Mesothelial cell of epicardium (in vitro differentiated cells): ENCODE measurements at regions not wholly inside any gene's neighbourhood (a gene's known extent, or its start where the extent isn't known, plus 50 kb on each side); places are given as distances from the start of the nearest gene placed in this dataset.

Experiments used
- DNase-seq, 2 experiments: peaks; one replicate each; pipeline ENCODE4 v3.0.0; 2021; ENCODE audit warnings: low spot score in 2 of 2; ENCODE audit not compliant: unreplicated experiment in 2 of 2
- H3K27ac Mint-ChIP-seq: 2 replicates; pipeline ENCODE4 v1.8.0; 2021; ENCODE audit warnings: mixed read lengths
- H3K27me3 Mint-ChIP-seq: 2 replicates; pipeline ENCODE4 v1.8.0; 2021; ENCODE audit warnings: low read depth, mixed read lengths
- H3K36me3 Mint-ChIP-seq: 2 replicates; pipeline ENCODE4 v1.8.0; 2021; ENCODE audit warnings: mixed read lengths
- H3K4me1 Mint-ChIP-seq: 2 replicates; pipeline ENCODE4 v1.8.0; 2021; ENCODE audit warnings: mixed read lengths
- H3K4me3 Mint-ChIP-seq: 2 replicates; pipeline ENCODE4 v1.8.0; 2021; ENCODE audit warnings: mild to moderate bottlenecking, moderate library complexity, mixed read lengths
- H3K9me3 Mint-ChIP-seq: 2 replicates; pipeline ENCODE4 v1.8.0; 2021; ENCODE audit warnings: mixed read lengths
- CTCF ChIP-seq: fragments of 200-600 bp; sonication (generic); IDR thresholded peaks from one replicate; pipeline ENCODE4 v1.5.0; 2021; ENCODE audit warnings: antibody characterized with exemption; ENCODE audit not compliant: unreplicated experiment

- no peak for TF ChIP-seq CTCF
- H3K27ac Mint-ChIP-seq: no peak overlapping the region
- H3K4me3 Mint-ChIP-seq: no peak overlapping the region
- no peaks in the 10 kb centered on the region for H3K27me3 Mint-ChIP-seq
- DNase-seq: no peak
- peaks cover 1% of the 10 kb centered on the region for H3K4me1 Mint-ChIP-seq
- H3K36me3 Mint-ChIP-seq: no peaks in the 10 kb centered on the region
- H3K9me3 Mint-ChIP-seq: no peaks in the 10 kb centered on the region
Measured at GRCh38 chr18:29664278-29665036, 1378.1 kb downstream of the DSC3 start.

DNA sequence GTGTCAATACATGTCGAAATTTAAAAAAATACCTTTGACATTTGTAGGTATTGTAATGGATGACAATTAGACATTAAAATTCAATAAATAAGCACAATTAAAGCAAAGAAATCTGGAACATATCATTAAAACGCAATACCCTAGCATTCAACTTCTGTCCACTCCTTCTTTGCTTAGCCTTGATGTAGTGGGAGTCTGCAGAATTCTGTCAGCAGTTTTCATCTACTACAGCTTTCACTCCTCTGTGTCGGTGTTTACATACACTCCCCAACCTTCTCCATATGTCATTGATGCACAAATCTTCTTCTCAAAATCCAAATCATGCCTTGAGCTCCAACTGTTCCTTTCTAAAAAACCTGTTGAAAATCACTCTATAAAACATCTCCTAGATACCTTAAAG is 1380.6 kb downstream of the DSC3 start:
- no peaks in the 10 kb centered on the region for H3K36me3 Mint-ChIP-seq
- H3K27me3 Mint-ChIP-seq: no peaks in the 10 kb centered on the region
- no peak overlapping the region for H3K27ac Mint-ChIP-seq
- no peak for TF ChIP-seq CTCF
- no peak overlapping the region for H3K4me3 Mint-ChIP-seq
- H3K9me3 Mint-ChIP-seq: peaks cover 17% of the 10 kb centered on the region
- no peak for DNase-seq
- peaks cover 1% of the 10 kb centered on the region for H3K4me1 Mint-ChIP-seq

DNA sequence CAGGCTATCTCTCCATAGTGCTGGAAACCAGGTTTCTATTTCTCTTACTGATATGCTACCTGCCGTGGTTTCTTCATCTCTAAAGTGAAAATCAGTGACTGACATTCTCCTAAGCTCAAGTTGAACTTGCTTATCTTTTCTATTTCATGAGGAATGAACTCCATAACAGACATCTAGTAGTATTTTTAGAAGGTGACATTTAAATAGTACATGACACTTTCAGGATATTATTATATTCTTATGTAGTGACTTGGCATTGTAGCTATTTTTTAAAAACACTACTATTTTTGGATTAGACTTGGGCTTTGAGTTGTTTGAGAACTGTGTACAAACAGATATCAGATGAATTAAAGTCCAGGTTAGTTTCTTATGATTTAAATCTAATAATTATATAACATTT is 1381.8 kb downstream of the DSC3 start:
- no peak for TF ChIP-seq CTCF
- no peak for DNase-seq
- peaks cover 1% of the 10 kb centered on the region for H3K4me1 Mint-ChIP-seq
- no peak overlapping the region for H3K4me3 Mint-ChIP-seq
- H3K9me3 Mint-ChIP-seq: peaks cover 17% of the 10 kb centered on the region
- no peaks in the 10 kb centered on the region for H3K27me3 Mint-ChIP-seq
- H3K27ac Mint-ChIP-seq: no peak overlapping the region
- no peaks in the 10 kb centered on the region for H3K36me3 Mint-ChIP-seq

DNA sequence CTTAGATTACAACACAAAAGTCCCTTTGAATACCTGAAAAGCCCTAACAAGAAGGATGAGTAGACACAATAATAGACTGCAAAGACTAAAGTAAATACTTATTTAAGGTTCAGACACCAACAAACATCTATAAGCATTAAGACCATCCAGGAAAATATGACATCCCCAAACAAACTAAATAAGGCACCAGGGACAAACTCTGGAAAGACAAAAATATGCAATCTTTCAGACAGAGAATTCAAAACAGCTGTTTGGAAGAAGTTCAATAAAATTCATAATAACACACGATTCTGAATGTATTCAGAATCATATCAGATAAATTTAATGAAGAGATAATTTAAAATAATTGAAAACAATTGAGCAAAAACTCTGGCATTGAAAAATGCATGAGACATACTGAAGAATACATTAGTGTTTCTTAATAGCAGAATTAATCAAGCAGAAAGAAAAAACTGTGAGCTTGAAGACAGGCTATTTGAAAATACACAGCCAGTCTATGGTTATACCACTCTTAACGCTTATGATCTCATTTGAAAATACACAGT is 1388.8 kb downstream of the DSC3 start:
- Mint-ChIP-seq H3K9me3 (peaks cover 19% of the 10 kb centered on the region), H3K36me3 (no peaks in the 10 kb centered on the region), H3K27me3 (no peaks in the 10 kb centered on the region), H3K4me3 (no peak overlapping the region), H3K4me1 (peaks cover 4% of the 10 kb centered on the region), H3K27ac (no peak overlapping the region)
- TF ChIP-seq CTCF: no peak
- DNase-seq: no peak

DNA sequence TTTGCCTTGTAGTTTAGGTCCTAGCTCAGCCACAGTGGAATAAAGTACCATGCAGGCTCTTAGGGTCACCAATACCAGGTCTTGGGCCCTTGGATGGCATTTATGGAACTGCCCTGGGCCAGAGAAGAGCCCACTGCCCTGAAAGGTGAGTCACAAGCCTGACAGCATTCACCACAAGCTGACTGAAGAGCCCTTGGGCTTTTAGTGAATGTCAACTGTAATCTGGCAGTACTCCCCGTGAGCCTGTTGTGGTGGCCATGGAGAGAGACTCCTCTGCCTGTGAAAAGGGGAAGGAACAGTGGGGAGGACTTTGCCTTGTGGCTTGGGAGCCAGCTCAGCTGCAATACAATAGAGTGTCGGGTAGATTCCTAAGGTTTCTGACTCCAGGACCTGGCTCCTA is 1389.7 kb downstream of the DSC3 start:
- Mint-ChIP-seq H3K9me3 (peaks cover 17% of the 10 kb centered on the region), H3K4me3 (no peak overlapping the region), H3K36me3 (no peaks in the 10 kb centered on the region), H3K4me1 (peaks cover 4% of the 10 kb centered on the region), H3K27ac (no peak overlapping the region), H3K27me3 (no peaks in the 10 kb centered on the region)
- DNase-seq: no peak
- TF ChIP-seq CTCF: no peak
